A549 (cell line): ENCODE measurements at regions not wholly inside any gene's neighbourhood (a gene's known extent, or its start where the extent isn't known, plus 50 kb on each side); places are given as distances from the start of the nearest gene placed in this dataset.

Source experiments
- CTCF ChIP-seq: fragments of >200 bp; sonication (Bioruptor Twin); formaldehyde crosslinking; IDR thresholded peaks from 3 replicates; pipeline ENCODE4 v1.5.1; 2016
- POLR2A ChIP-seq: IDR thresholded peaks from 2 replicates; pipeline ENCODE4 v1.6.1; 2012; ENCODE audit warnings: mild to moderate bottlenecking, low read length
- RFX5 ChIP-seq: fragments of 450-650 bp; IDR thresholded peaks from 2 replicates; pipeline ENCODE4 v1.7.1; 2014; ENCODE audit warnings: antibody characterized with exemption, mild to moderate bottlenecking, moderate library complexity

GRCh38 chrX:117771384-117771783 lies 345.2 kb downstream of the KLHL13 start:
- TF ChIP-seq POLR2A (no peak), RFX5 (no peak), CTCF (no peak)
